Thyroid gland (tissue), 4 donors: ENCODE measurements at regions not wholly inside any gene's neighbourhood (a gene's known extent, or its start where the extent isn't known, plus 50 kb on each side); places are given as distances from the start of the nearest gene placed in this dataset.
"Not testable (repeated sequence)": the region's sequence is repeated elsewhere in the genome, so short reads cannot be mapped to it uniquely, and the experiment has no call there.

Experiments used
- DNase-seq, 2 donors: peaks; one replicate each; pipeline ENCODE4 v3.0.0-alpha.2; 2019
- H3K27ac ChIP-seq, 3 donors: fragments of 200-600 bp; sonication (generic); 1 replicate in 2 of 3; 2 replicates in 1 of 3; pipeline ENCODE4 v1.5.1; 2016 to 2019; ENCODE audit warnings: mild to moderate bottlenecking in 1 of 3, moderate library complexity in 1 of 3
- H3K27me3 ChIP-seq: fragments of 200-600 bp; sonication (generic); one replicate; pipeline ENCODE4 v1.5.1; 2019
- H3K36me3 ChIP-seq, 2 donors: fragments of 200-600 bp; sonication (generic); one replicate each; pipeline ENCODE4 v1.5.1; 2016 to 2019
- H3K4me1 ChIP-seq, 2 donors: fragments of 200-600 bp; sonication (generic); one replicate each; pipeline ENCODE4 v1.5.1; 2017 to 2019
- H3K4me3 ChIP-seq, 3 donors: fragments of 200-600 bp; sonication (generic); replicated peaks in 1 of 3; 1 replicate in 2 of 3; 2 replicates in 1 of 3; pipeline ENCODE4 v1.5.1; 2016; ENCODE audit warnings: mild to moderate bottlenecking in 1 of 3
- H3K9me3 ChIP-seq: fragments of 200-600 bp; sonication (generic); one replicate; pipeline ENCODE4 v1.5.1; 2017
- CTCF ChIP-seq, 6 experiments: fragments of 200-600 bp in 3 of 6; fragments of 450-650 bp in 3 of 6; sonication (generic) in 3 of 6; IDR thresholded peaks; one replicate each; pipeline ENCODE4 v1.5.1; 2016 to 2019; ENCODE audit warnings: antibody characterized with exemption in 6 of 6, mild to moderate bottlenecking in 2 of 6, inconsistent platforms in 1 of 6, moderate library complexity in 1 of 6
- POLR2A ChIP-seq, 2 donors: fragments of 450-650 bp; IDR thresholded peaks; one replicate each; pipeline ENCODE4 v1.6.1; 2017; ENCODE audit warnings: antibody characterized with exemption in 2 of 2, mild to moderate bottlenecking in 2 of 2, moderate library complexity in 1 of 2
- WGBS, 2 donors: methylation state at CpG; one replicate each; pipeline ENCODE4 v1.1.5; 2017; 5-methylcytosine and 5-hydroxymethylcytosine counted together
- intact Hi-C: fragments of 100-400 bp; cut with DNase I; formaldehyde crosslinking; loops from one replicate; pipeline ENCODE4 v1.15.1; 2023

GRCh38 chr7:94146408-94146807 lies 142.3 kb upstream of the BET1 start:
- no peaks in the 10 kb centered on the region for H3K36me3 ChIP-seq
- H3K4me1 ChIP-seq: no peaks in the 10 kb centered on the region
- intact Hi-C loops: no loop called here
- H3K27ac ChIP-seq: no peak overlapping the region
- H3K9me3 ChIP-seq: no peaks in the 10 kb centered on the region
- no peak overlapping the region for H3K4me3 ChIP-seq
- WGBS, 2 donors: 86 to 88% methylated on average over 6 of the region's 6 CpGs
- no peaks in the 10 kb centered on the region for H3K27me3 ChIP-seq
- TF ChIP-seq CTCF (IDR thresholded peaks at IDR 0.05) (no peak), POLR2A (IDR thresholded peaks at IDR 0.05) (no peak)
- no peak for DNase-seq

GRCh38 chr7:94149789-94150545 lies 145.8 kb upstream of the BET1 start:
- DNase-seq: no peak
- no peaks in the 10 kb centered on the region for H3K36me3 ChIP-seq
- no peak overlapping the region for H3K4me3 ChIP-seq
- H3K27me3 ChIP-seq: no peaks in the 10 kb centered on the region
- no peaks in the 10 kb centered on the region for H3K9me3 ChIP-seq
- TF ChIP-seq POLR2A (IDR thresholded peaks at IDR 0.05): no peak
- TF ChIP-seq CTCF (IDR thresholded peaks at IDR 0.05): no peak
- intact Hi-C loops: no loop called here
- no peaks in the 10 kb centered on the region for H3K4me1 ChIP-seq
- no peak overlapping the region for H3K27ac ChIP-seq
- WGBS, 2 donors: 84 to 89% methylated on average over 5 of the region's 5 CpGs

GRCh38 chr7:94154182-94154581 lies 150.0 kb upstream of the BET1 start:
- Histone ChIP-seq H3K4me3 (no peak overlapping the region), H3K27ac (no peak overlapping the region), H3K4me1 (no peaks in the 10 kb centered on the region), H3K27me3 (no peaks in the 10 kb centered on the region), H3K9me3 (no peaks in the 10 kb centered on the region), H3K36me3 (no peaks in the 10 kb centered on the region)
- DNase-seq: no peak
- TF ChIP-seq POLR2A (IDR thresholded peaks at IDR 0.05) (no peak), CTCF (IDR thresholded peaks at IDR 0.05) (no peak)
- intact Hi-C loops: no loop called here

- 33 to 42% methylated on average over 3 of the region's 3 CpGs for WGBS, 2 donors
- intact Hi-C loops: no loop called here
- no peaks in the 10 kb centered on the region for H3K4me1 ChIP-seq
- DNase-seq: no peak
- no peaks in the 10 kb centered on the region for H3K36me3 ChIP-seq
- H3K27ac ChIP-seq: no peak overlapping the region
- H3K4me3 ChIP-seq: no peak overlapping the region
- no peaks in the 10 kb centered on the region for H3K9me3 ChIP-seq
- TF ChIP-seq POLR2A (IDR thresholded peaks at IDR 0.05) (no peak), CTCF (IDR thresholded peaks at IDR 0.05) (no peak)
- no peaks in the 10 kb centered on the region for H3K27me3 ChIP-seq
These were observed 150.7 kb upstream of the BET1 start for GRCh38 chr7:94154858-94155257.

- DNase-seq, H3K4me1 ChIP-seq, H3K9me3 ChIP-seq, intact Hi-C loops, H3K27ac ChIP-seq, H3K27me3 ChIP-seq, H3K4me3 ChIP-seq, H3K36me3 ChIP-seq: not testable (repeated sequence)
- 87 to 93% methylated on average over 5 of the region's 5 CpGs for WGBS, 2 donors
These were observed 153.6 kb upstream of the BET1 start for GRCh38 chr7:94157659-94158306.
